ENCODE measurements at regions not wholly inside any gene's neighbourhood (a gene's known extent, or its start where the extent isn't known, plus 50 kb on each side); places are given as distances from the start of the nearest gene placed in this dataset.
"Not testable (repeated sequence)": the region's sequence is repeated elsewhere in the genome, so short reads cannot be mapped to it uniquely, and the experiment has no call there.

- DNase-seq: not testable (repeated sequence)
These were observed 97.5 kb downstream of the ZNF664 start for GRCh38 chr12:124070394-124071074.

GRCh38 chr12:124071075-124071443 lies 98.0 kb downstream of the ZNF664 start:
- DNase-seq: no peak

- no peak for DNase-seq
These were observed 100.5 kb downstream of the ZNF664 start for GRCh38 chr12:124073356-124074035.

- no peak for DNase-seq
These were observed 102.8 kb downstream of the ZNF664 start for GRCh38 chr12:124075841-124076240.

GRCh38 chr12:124077701-124078100 lies 104.7 kb downstream of the ZNF664 start:
- no peak for DNase-seq

GRCh38 chr12:124078800-124079199 lies 105.8 kb downstream of the ZNF664 start:
- DNase-seq: no peak

- no peak for DNase-seq
These were observed 107.6 kb downstream of the ZNF664 start for GRCh38 chr12:124080649-124081048.

GRCh38 chr12:124082012-124082411 lies 109.0 kb downstream of the ZNF664 start:
- DNase-seq: no peak

GRCh38 chr12:124082687-124083086 lies 109.7 kb downstream of the ZNF664 start:
- no peak for DNase-seq

- DNase-seq: no peak
These were observed 110.7 kb downstream of the ZNF664 start for GRCh38 chr12:124083708-124084107.

GRCh38 chr12:124085419-124086296 lies 112.6 kb downstream of the ZNF664 start:
- DNase-seq: no peak

- no peak for DNase-seq
These were observed 113.4 kb downstream of the ZNF664 start for GRCh38 chr12:124086299-124086898.

GRCh38 chr12:124087266-124088051 lies 114.4 kb downstream of the ZNF664 start:
- DNase-seq: no peak

- DNase-seq: peak in 1 of 14 donors; percentile 62
These were observed 115.3 kb downstream of the ZNF664 start for GRCh38 chr12:124088217-124088907.

- not testable (repeated sequence) for DNase-seq
These were observed 116.3 kb downstream of the ZNF664 start for GRCh38 chr12:124089181-124089914.

- DNase-seq: no peak
These were observed 118.8 kb downstream of the ZNF664 start for GRCh38 chr12:124091835-124092234.

- DNase-seq: not testable (repeated sequence)
These were observed 119.5 kb downstream of the ZNF664 start for GRCh38 chr12:124092532-124092931.

GRCh38 chr12:124093297-124093696 lies 120.3 kb downstream of the ZNF664 start:
- DNase-seq: no peak

- DNase-seq: no peak
These were observed 121.2 kb downstream of the ZNF664 start for GRCh38 chr12:124094188-124094587.

- no peak for DNase-seq
These were observed 121.7 kb downstream of the ZNF664 start for GRCh38 chr12:124094733-124095132.

- DNase-seq: no peak
These were observed 123.1 kb downstream of the ZNF664 start for GRCh38 chr12:124096109-124096508.

Measured in C1 segment of cervical spinal cord (tissue), 14 donors.